Tongue (tissue), 1 donor: ENCODE measurements at regions not wholly inside any gene's neighbourhood (a gene's known extent, or its start where the extent isn't known, plus 50 kb on each side); places are given as distances from the start of the nearest gene placed in this dataset.
A peak's percentile ranks its signal among the peaks of the same experiment; 100 is the strongest.

Experiments used
- DNase-seq: peaks from one replicate; pipeline ENCODE4 v3.0.0-alpha.2; 2015

GRCh38 chr4:73929278-73929677 is 52.5 kb downstream of the PF4 start:
- DNase-seq, result no peak

DNA sequence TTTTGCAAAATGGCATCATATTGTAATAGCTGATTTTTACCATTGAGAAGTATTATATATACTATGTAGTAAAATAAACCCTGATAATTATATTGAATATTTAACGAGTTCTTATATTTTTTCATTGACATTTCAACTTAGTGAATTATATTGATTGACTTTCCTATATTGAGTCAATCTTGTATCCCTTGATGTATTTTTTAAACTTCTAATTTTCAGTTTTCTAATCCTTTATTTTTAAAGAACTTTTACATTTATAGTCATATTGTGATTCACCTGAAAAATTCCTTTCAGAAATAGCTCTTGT is 54.4 kb downstream of the CXCL1 start:
- DNase-seq, result no peak

DNA sequence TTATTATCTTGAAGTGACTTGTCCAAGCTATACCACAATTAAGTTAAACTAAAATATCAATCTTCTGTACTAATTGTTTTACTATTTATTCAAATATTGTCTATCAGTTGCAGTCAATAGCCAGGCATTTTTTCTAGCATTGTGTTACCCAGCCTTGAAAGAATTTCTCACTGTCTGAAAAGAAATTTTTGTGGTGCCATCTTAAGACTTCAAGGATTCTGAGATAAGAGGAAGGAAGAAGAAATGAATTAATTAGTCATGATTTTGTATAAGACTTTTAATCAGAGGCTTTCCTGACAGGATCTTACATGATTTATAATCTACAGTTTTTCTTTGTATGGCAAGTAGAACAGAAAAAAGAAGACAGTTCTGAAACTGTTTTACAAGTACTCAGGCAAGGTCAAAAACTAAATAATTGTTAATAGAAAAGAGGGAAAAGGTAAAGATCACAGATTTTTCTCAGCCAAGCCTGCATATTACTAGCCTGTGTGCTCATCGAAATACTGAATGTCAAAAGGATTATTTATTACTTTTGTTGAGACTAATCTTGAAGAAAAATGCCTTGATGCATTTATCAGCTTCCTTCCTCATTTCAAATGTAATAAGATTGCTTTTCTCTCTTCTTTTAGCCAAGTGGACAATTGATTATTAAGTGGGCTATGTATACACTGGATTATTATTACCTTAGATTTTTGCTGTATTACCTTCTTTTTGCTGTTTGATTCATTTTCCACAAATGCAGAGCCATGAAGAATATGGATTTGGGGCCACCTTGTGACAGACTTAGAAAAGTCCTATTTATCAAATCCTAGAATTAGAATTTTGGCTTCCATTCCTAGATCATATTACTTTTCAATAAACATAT is 53.8 kb downstream of the CXCL1 start:
- DNase-seq, result peak; percentile 24

- no peak for DNase-seq
These were observed 53.1 kb downstream of the CXCL1 start for GRCh38 chr4:73922317-73922716.
